GM23338 (cell line): ENCODE measurements at regions not wholly inside any gene's neighbourhood (a gene's known extent, or its start where the extent isn't known, plus 50 kb on each side); places are given as distances from the start of the nearest gene placed in this dataset.

ENCODE experiments used
- ATAC-seq: fragments of 200-7000 bp; cut with Tn5 transposase; 3 replicates; pipeline ENCODE4 v1.9.1; 2020
- DNase-seq: peaks from one replicate; pipeline ENCODE4 v3.0.0-alpha.2; 2015; ENCODE audit warnings: low spot score
- H2AFZ ChIP-seq: fragments of 200-600 bp; sonication (generic); 2 replicates; pipeline ENCODE4 v1.8.0; 2016; ENCODE audit warnings: antibody characterized with exemption, mild to moderate bottlenecking, moderate library complexity
- H3F3A ChIP-seq: fragments of 200-600 bp; sonication (generic); replicated peaks from 2 replicates; pipeline ENCODE4 v1.8.0; 2017; ENCODE audit warnings: antibody characterized with exemption, mixed run types, low read depth
- H3K27ac ChIP-seq: fragments of 200-600 bp; sonication (generic); 2 replicates; pipeline ENCODE4 v1.6.1; 2016; ENCODE audit warnings: low read depth
- H3K27me3 ChIP-seq: fragments of 200-600 bp; sonication (generic); 2 replicates; pipeline ENCODE4 v1.8.0; 2016; ENCODE audit warnings: mild to moderate bottlenecking, mixed run types, moderate library complexity; ENCODE audit not compliant: insufficient read depth
- H3K36me3 ChIP-seq: fragments of 200-600 bp; sonication (generic); 2 replicates; pipeline ENCODE4 v1.8.0; 2016; ENCODE audit warnings: mild to moderate bottlenecking; ENCODE audit not compliant: insufficient read depth
- H3K4me1 ChIP-seq: fragments of 200-600 bp; sonication (generic); 2 replicates; pipeline ENCODE4 v1.8.0; 2016; ENCODE audit warnings: mild to moderate bottlenecking, moderate library complexity; ENCODE audit not compliant: insufficient read depth
- H3K4me2 ChIP-seq: fragments of 200-600 bp; sonication (generic); 2 replicates; pipeline ENCODE4 v1.7.1; 2017; ENCODE audit warnings: mixed run types
- H3K4me3 ChIP-seq: fragments of 200-600 bp; sonication (generic); 2 replicates; pipeline ENCODE4 v1.6.1; 2016; ENCODE audit warnings: mixed run types
- H3K79me2 ChIP-seq: fragments of 200-600 bp; sonication (generic); replicated peaks from 2 replicates; pipeline ENCODE4 v1.8.0; 2017; ENCODE audit warnings: mild to moderate bottlenecking; ENCODE audit not compliant: insufficient read depth
- H3K9me2 ChIP-seq: fragments of 200-600 bp; sonication (generic); 2 replicates; pipeline ENCODE4 v1.8.0; 2017; ENCODE audit not compliant: insufficient read depth
- H4K20me1 ChIP-seq: fragments of 200-600 bp; sonication (generic); replicated peaks from 2 replicates; pipeline ENCODE4 v1.8.0; 2017; ENCODE audit warnings: mild to moderate bottlenecking; ENCODE audit not compliant: insufficient read depth
- H3K27ac Mint-ChIP-seq: 2 replicates; pipeline ENCODE4 v1.8.0; 2020; ENCODE audit warnings: inconsistent platforms, mild to moderate bottlenecking, moderate library complexity, mixed read lengths
- H3K27me3 Mint-ChIP-seq: 3 replicates; pipeline ENCODE4 v1.8.0; 2022; ENCODE audit warnings: low read depth, mild to moderate bottlenecking, moderate library complexity, mixed read lengths, inconsistent platforms; ENCODE audit not compliant: insufficient read depth, poor library complexity
- H3K36me3 Mint-ChIP-seq: 3 replicates; pipeline ENCODE4 v1.8.0; 2021; ENCODE audit warnings: low read depth, mild to moderate bottlenecking, inconsistent platforms, moderate library complexity, mixed read lengths
- H3K4me1 Mint-ChIP-seq: 3 replicates; pipeline ENCODE4 v1.8.0; 2020; ENCODE audit warnings: mild to moderate bottlenecking, inconsistent platforms, mixed read lengths
- H3K4me3 Mint-ChIP-seq: 3 replicates; pipeline ENCODE4 v1.8.0; 2021; ENCODE audit warnings: moderate library complexity, mild to moderate bottlenecking, inconsistent platforms, mixed read lengths
- H3K9me3 Mint-ChIP-seq: 3 replicates; pipeline ENCODE4 v1.8.0; 2020; ENCODE audit warnings: moderate library complexity, mild to moderate bottlenecking, inconsistent platforms, mixed read lengths
- CTCF ChIP-seq, 2 experiments: fragments of 200-600 bp in 1 of 2; sonication (generic) in 1 of 2; conservative IDR thresholded peaks; 2 replicates each; pipeline versions ENCODE4 v1.5.1 to v1.6.1; 2016 to 2017; ENCODE audit warnings: antibody characterized with exemption in 2 of 2, low read depth in 2 of 2, mild to moderate bottlenecking in 2 of 2, moderate library complexity in 1 of 2
- NANOG ChIP-seq: IDR thresholded peaks from 2 replicates; pipeline ENCODE4 v1.6.1; 2016; ENCODE audit warnings: antibody characterized with exemption, borderline replicate concordance
- POLR2AphosphoS5 ChIP-seq: IDR thresholded peaks from 2 replicates; pipeline ENCODE4 v1.6.1; 2016; ENCODE audit warnings: antibody characterized with exemption, low read depth
- STAT1 ChIP-seq: IDR thresholded peaks from one replicate; pipeline ENCODE4 v1.6.1; 2016; ENCODE audit warnings: antibody characterized with exemption; ENCODE audit not compliant: unreplicated experiment
- ZNF331 ChIP-seq: fragments of 250-450 bp; sonication (Bioruptor Pico); IDR thresholded peaks from 2 replicates; pipeline ENCODE4 v1.5.0; 2020; ENCODE audit warnings: low read depth, mild to moderate bottlenecking, moderate library complexity
- ZNF462 ChIP-seq: fragments of 250-450 bp; sonication (Bioruptor Pico); IDR thresholded peaks from 2 replicates; pipeline ENCODE4 v1.5.0; 2020; ENCODE audit warnings: mild to moderate bottlenecking, moderate library complexity

GRCh38 chr18:66138642-66139041, 387.8 kb downstream of the CDH7 start:
- DNase-seq = no peak
- H3K4me1 ChIP-seq = no peaks in the 10 kb centered on the region
- H4K20me1 ChIP-seq = no peaks in the 10 kb centered on the region
- no peak overlapping the region for H3K27ac ChIP-seq
- no peak overlapping the region for H3K4me3 ChIP-seq
- no peaks in the 10 kb centered on the region for H3K27me3 ChIP-seq
- TF ChIP-seq NANOG (no peak), POLR2AphosphoS5 (no peak), ZNF462 (CRISPR knock-in tag) (no peak), CTCF (conservative IDR thresholded peaks at IDR 0.05; ENCODE audit: low read depth in 2 of 2) (no peak), ZNF331 (CRISPR knock-in tag) (no peak), STAT1 (no peak)
- no peak for ATAC-seq
- peaks cover 14% of the 10 kb centered on the region; the same call in 2 of the 3 replicates for H3K4me1 Mint-ChIP-seq
- no peak overlapping the region for H3K4me2 ChIP-seq
- no peaks in the 10 kb centered on the region for H3K79me2 ChIP-seq
- no peaks in the 10 kb centered on the region for H3F3A ChIP-seq
- H3K27ac Mint-ChIP-seq = no peak overlapping the region
- no peaks in the 10 kb centered on the region for H3K36me3 Mint-ChIP-seq
- H3K4me3 Mint-ChIP-seq = no peak overlapping the region
- H2AFZ ChIP-seq = no peak overlapping the region
- H3K27me3 Mint-ChIP-seq = no peaks in the 10 kb centered on the region
- H3K9me2 ChIP-seq = peaks cover 8% of the 10 kb centered on the region; the same call in 1 of the 2 replicates
- H3K9me3 Mint-ChIP-seq = no peaks in the 10 kb centered on the region; the same call in 2 of the 3 replicates
- no peaks in the 10 kb centered on the region for H3K36me3 ChIP-seq
